AG10803 (cell line): ENCODE measurements at regions not wholly inside any gene's neighbourhood (a gene's known extent, or its start where the extent isn't known, plus 50 kb on each side); places are given as distances from the start of the nearest gene placed in this dataset.

Experiments
- DNase-seq: peaks from one replicate; pipeline ENCODE4 v3.0.0; 2010; ENCODE audit warnings: low read depth
- H3K4me3 ChIP-seq: 2 replicates; pipeline ENCODE4 v1.5.1; 2011; ENCODE audit warnings: mild to moderate bottlenecking, low read length, control low read depth
- CTCF ChIP-seq: conservative IDR thresholded peaks from 2 replicates; pipeline ENCODE4 v1.5.1; 2011; ENCODE audit warnings: mild to moderate bottlenecking, low read length, control low read depth, inconsistent platforms

- H3K4me3 ChIP-seq = no peak overlapping the region
- TF ChIP-seq CTCF = no peak
Measured at GRCh38 chr13:91165758-91166157, 181.7 kb upstream of the MIR17HG start.

DNA sequence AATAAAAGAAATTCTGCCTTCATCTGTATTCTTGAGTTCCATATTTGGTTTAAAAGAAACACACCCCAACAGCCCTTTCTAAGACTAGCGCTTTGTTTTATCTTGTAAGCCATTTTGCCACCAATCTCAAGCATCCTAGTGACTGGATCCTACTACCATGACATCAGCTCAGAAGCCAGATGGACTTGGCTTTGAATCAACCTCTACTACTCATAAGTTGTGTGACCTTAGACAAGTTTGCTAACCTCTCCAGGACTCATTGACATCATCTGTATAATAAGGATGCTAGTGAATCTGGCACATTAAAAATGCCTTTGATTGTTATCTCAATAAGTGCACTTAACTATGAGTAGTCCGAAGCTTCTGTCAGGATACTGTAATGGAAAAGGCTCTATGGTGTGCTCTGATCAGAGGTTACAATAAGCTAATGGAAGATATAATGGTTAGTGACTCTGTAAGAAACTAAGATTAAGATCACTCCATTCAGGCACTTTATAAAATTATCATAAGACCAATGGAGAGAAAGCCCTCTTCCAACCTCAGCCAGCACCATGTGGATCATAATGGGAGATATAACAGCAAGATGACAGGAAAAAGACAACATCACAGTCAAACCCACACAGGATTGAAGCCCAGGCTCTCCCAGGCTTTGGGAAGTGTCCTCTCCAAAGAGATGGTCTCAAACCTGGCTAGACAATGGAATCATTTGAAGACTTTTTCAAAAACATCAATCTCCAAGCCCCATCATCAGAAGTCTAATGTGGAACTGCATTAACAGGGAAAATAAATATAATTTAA, 180.6 kb upstream of the MIR17HG start:
- TF ChIP-seq CTCF = no peak
- no peak overlapping the region for H3K4me3 ChIP-seq

More at GRCh38 chr13:91165758-91166157, 181.7 kb upstream of the MIR17HG start:
- no peak for DNase-seq

DNA sequence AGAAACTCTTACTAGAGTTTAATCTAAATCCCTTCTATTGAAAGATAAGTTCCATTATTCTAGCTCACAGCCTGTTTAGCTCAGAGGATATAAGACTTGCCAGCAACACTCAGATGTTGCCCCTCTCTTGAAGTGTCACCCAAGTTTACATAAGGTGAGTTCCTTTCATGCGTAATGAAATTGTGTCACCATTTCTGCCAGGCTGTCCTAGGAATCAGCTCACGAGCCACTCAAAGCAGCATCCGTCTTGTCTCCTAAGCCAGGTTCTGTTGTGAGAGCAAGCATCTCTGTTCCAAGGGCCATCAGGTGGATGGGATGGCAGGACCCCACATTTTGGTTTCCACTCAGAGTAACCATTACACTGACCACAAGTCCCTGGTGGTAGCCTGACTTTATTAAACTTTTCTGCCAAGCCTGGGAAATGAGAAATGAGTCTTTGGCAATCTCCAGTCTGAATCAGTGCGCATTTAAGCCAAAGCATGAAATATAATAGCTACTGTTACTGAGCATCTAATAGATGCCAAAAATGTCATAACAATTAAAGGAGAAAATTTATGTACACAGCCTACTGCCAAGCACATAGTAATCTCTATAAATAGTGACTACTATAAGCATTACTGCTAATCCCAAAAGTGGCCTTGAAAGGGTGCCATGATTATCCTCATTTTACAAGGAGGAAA, 179.6 kb upstream of the MIR17HG start:
- DNase-seq = no peak
- no peak overlapping the region for H3K4me3 ChIP-seq
- TF ChIP-seq CTCF = no peak

More for the DNA sequence above, 180.6 kb upstream of the MIR17HG start:
- no peak for DNase-seq

DNA sequence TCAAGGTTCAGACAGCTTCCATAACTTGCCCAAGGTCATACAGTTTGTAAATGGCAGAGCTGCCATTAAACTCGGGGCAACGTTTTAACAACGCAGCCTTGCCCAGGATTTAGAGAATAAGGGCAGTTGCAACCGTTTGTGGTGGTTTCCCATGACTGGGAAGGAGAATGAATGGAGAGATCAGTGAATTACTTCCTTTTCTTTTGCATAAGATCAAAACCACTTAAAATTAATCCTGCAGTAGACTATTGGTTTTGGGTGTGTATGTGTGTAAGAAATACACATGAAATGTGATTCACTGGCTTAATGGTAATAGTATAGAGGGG, 179.1 kb upstream of the MIR17HG start:
- H3K4me3 ChIP-seq = no peak overlapping the region
- DNase-seq = no peak

DNA sequence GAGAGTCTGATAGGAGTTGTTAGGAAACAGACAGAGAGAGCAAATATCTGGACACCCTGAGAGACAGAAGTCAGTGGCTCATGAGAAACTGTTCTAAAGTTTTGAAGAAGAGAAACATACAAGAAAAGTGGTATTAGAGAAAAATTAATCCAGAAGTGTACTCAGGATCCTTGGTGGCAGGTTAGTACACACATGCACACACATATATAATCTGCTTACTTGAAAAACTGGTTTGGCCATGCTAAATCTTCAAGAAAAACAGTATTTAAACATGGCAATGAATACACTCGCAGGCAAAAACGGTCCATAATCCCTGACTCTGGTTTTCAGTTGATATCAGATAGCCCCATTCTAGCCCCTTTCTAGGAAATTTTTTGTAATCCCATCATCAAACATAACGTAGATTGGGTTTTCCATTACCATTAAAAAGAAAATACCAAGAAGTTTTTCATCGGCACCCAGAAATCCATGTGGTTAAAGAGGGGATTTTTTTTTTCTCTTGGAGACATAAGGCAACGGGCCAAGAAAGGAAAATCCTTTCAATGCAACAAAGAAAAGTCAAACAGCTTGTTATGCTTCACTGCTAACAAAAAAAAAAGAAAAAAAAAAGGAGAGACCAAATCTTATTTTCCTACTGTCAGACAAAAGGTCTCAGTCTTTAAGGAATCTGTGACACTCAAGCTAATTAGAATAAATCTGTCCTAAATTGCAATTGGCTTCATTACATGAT, 178.0 kb upstream of the MIR17HG start:
- H3K4me3 ChIP-seq = no peak overlapping the region
- no peak for DNase-seq

More for the DNA sequence above, 179.1 kb upstream of the MIR17HG start:
- no peak for TF ChIP-seq CTCF

GRCh38 chr13:91172160-91172559, 175.3 kb upstream of the MIR17HG start:
- TF ChIP-seq CTCF = no peak
- no peak for DNase-seq

More for the DNA sequence above, 178.0 kb upstream of the MIR17HG start:
- no peak for TF ChIP-seq CTCF

More at GRCh38 chr13:91172160-91172559, 175.3 kb upstream of the MIR17HG start:
- no peak overlapping the region for H3K4me3 ChIP-seq
